Astrocyte (in vitro differentiated cells and primary cell): ENCODE measurements at regions not wholly inside any gene's neighbourhood (a gene's known extent, or its start where the extent isn't known, plus 50 kb on each side); places are given as distances from the start of the nearest gene placed in this dataset.

ENCODE experiments used
- DNase-seq: peaks from one replicate; pipeline ENCODE4 v3.0.0-alpha.2; 2010; ENCODE audit warnings: low read depth
- FAIRE-seq: peaks from 2 replicates; lab custom pipeline; 2011; peaks lifted over from hg19 to GRCh38; lab: Jason Lieb, UNC
- H2AFZ ChIP-seq: 2 replicates; pipeline ENCODE4 v1.6.0; 2012; ENCODE audit warnings: low read depth, low read length, inconsistent platforms
- H3K27ac ChIP-seq: 2 replicates; pipeline ENCODE4 v1.5.1; 2011; ENCODE audit warnings: low read depth, low read length, inconsistent platforms
- H3K27me3 ChIP-seq: 2 replicates; pipeline ENCODE4 v1.6.0; 2011; ENCODE audit warnings: low read length, inconsistent platforms; ENCODE audit not compliant: insufficient read depth
- H3K36me3 ChIP-seq: 2 replicates; pipeline ENCODE4 v1.5.1; 2011; ENCODE audit warnings: low read length, inconsistent platforms; ENCODE audit not compliant: insufficient read depth
- H3K4me1 ChIP-seq: 2 replicates; pipeline ENCODE4 v1.5.1; 2011; ENCODE audit warnings: low read length, inconsistent platforms; ENCODE audit not compliant: insufficient read depth
- H3K4me2 ChIP-seq: 2 replicates; pipeline ENCODE4 v1.6.0; 2012; ENCODE audit warnings: low read length, inconsistent platforms
- H3K4me3 ChIP-seq: 2 replicates; pipeline ENCODE4 v1.5.1; 2011; ENCODE audit warnings: low read depth, mild to moderate bottlenecking, low read length, inconsistent platforms; ENCODE audit not compliant: insufficient read depth
- H3K79me2 ChIP-seq: 2 replicates; pipeline ENCODE4 v1.6.0; 2012; ENCODE audit warnings: mild to moderate bottlenecking, low read length, inconsistent platforms; ENCODE audit not compliant: insufficient read depth
- H3K9ac ChIP-seq: 2 replicates; pipeline ENCODE4 v1.6.0; 2012; ENCODE audit warnings: mild to moderate bottlenecking, low read length, inconsistent platforms
- H3K9me3 ChIP-seq: 2 replicates; pipeline ENCODE4 v1.5.1; 2012; ENCODE audit warnings: low read depth, mild to moderate bottlenecking, low read length, inconsistent platforms; ENCODE audit not compliant: insufficient read depth
- H4K20me1 ChIP-seq: 2 replicates; pipeline ENCODE4 v1.6.0; 2012; ENCODE audit warnings: low read length, inconsistent platforms; ENCODE audit not compliant: insufficient read depth
- H3K27ac Mint-ChIP-seq: one replicate; pipeline ENCODE4 v1.8.0; 2021; ENCODE audit warnings: mild to moderate bottlenecking, mixed read lengths; ENCODE audit not compliant: unreplicated experiment
- H3K27me3 Mint-ChIP-seq: one replicate; pipeline ENCODE4 v1.8.0; 2021; ENCODE audit warnings: low read depth, mixed read lengths; ENCODE audit not compliant: unreplicated experiment
- H3K36me3 Mint-ChIP-seq: one replicate; pipeline ENCODE4 v1.8.0; 2021; ENCODE audit warnings: low read depth, mixed read lengths; ENCODE audit not compliant: unreplicated experiment
- H3K4me1 Mint-ChIP-seq: one replicate; pipeline ENCODE4 v1.8.0; 2021; ENCODE audit warnings: low read depth, mixed read lengths; ENCODE audit not compliant: unreplicated experiment
- H3K4me3 Mint-ChIP-seq: one replicate; pipeline ENCODE4 v1.8.0; 2021; ENCODE audit warnings: mild to moderate bottlenecking, moderate library complexity, mixed read lengths; ENCODE audit not compliant: unreplicated experiment
- H3K9me3 Mint-ChIP-seq: one replicate; pipeline ENCODE4 v1.8.0; 2021; ENCODE audit warnings: mild to moderate bottlenecking, mixed read lengths; ENCODE audit not compliant: unreplicated experiment
- EZH2 ChIP-seq: IDR thresholded peaks from 2 replicates; pipeline ENCODE4 v1.6.1; 2012; ENCODE audit warnings: mild to moderate bottlenecking, low read length, inconsistent platforms; ENCODE audit not compliant: insufficient read depth
- TF ChIP-seq, protein P1 (sequence below): IDR thresholded peaks from 2 replicates; pipeline ENCODE4 v1.5.1; 2011; ENCODE audit warnings: low read depth, mild to moderate bottlenecking, inconsistent platforms, low read length, moderate library complexity; ENCODE audit not compliant: insufficient read depth

GRCh38 chr21:35473496-35473895 is 424.4 kb upstream of the RUNX1 start:
- no peaks in the 10 kb centered on the region for H3K9me3 Mint-ChIP-seq

DNA sequence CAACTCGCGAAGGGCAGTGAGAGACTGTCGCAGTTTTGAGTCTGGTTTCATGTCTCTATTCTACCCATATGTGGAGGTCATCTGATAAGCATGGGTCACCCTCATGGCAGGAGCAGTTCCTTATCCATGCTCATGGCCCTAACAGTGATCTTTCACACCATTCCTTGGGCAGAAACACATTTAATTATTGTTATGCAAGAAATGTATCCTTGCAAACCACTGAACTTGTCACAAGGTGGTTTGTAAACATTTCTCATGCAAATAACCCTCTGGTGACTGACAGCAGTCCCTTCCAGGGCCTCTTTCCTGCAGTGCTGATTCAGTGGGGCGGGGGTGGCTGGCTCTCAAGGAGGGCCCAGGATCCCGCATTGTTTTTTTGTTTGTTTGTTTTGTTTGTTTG is 421.4 kb upstream of the RUNX1 start:
- Mint-ChIP-seq H3K36me3 (peaks cover 3% of the 10 kb centered on the region), H3K4me1 (peaks cover 32% of the 10 kb centered on the region), H3K27ac (no peak overlapping the region), H3K4me3 (no peak overlapping the region), H3K27me3 (no peaks in the 10 kb centered on the region), H3K9me3 (peaks cover 3% of the 10 kb centered on the region)
- H4K20me1 ChIP-seq: no peaks in the 10 kb centered on the region
- FAIRE-seq: no peak
- H3K9ac ChIP-seq: no peak overlapping the region
- DNase-seq: no peak
- no peaks in the 10 kb centered on the region for H3K9me3 ChIP-seq
- no peaks in the 10 kb centered on the region for H3K36me3 ChIP-seq
- no peak overlapping the region for H3K4me3 ChIP-seq
- no peak overlapping the region for H3K4me2 ChIP-seq
- no peaks in the 10 kb centered on the region for H3K27me3 ChIP-seq
- peaks cover 2% of the 10 kb centered on the region for H3K4me1 ChIP-seq
- no peak for TF ChIP-seq EZH2
- no peaks in the 10 kb centered on the region for H3K79me2 ChIP-seq
- H2AFZ ChIP-seq: no peak overlapping the region
- no peak overlapping the region for H3K27ac ChIP-seq

More at GRCh38 chr21:35473496-35473895, 424.4 kb upstream of the RUNX1 start:
- Mint-ChIP-seq H3K4me3 (no peak overlapping the region), H3K27me3 (no peaks in the 10 kb centered on the region), H3K27ac (no peak overlapping the region), H3K4me1 (peaks cover 44% of the 10 kb centered on the region), H3K36me3 (no peaks in the 10 kb centered on the region)
- Histone ChIP-seq H3K36me3 (no peaks in the 10 kb centered on the region), H3K4me2 (no peak overlapping the region), H3K27ac (no peak overlapping the region), H3K4me3 (no peak overlapping the region), H4K20me1 (no peaks in the 10 kb centered on the region), H3K9ac (no peak overlapping the region), H2AFZ (no peak overlapping the region), H3K9me3 (no peaks in the 10 kb centered on the region), H3K27me3 (no peaks in the 10 kb centered on the region), H3K4me1 (peaks cover 14% of the 10 kb centered on the region), H3K79me2 (no peaks in the 10 kb centered on the region)
- no peak for DNase-seq
- TF ChIP-seq EZH2: no peak
- TF ChIP-seq, protein P1, sequence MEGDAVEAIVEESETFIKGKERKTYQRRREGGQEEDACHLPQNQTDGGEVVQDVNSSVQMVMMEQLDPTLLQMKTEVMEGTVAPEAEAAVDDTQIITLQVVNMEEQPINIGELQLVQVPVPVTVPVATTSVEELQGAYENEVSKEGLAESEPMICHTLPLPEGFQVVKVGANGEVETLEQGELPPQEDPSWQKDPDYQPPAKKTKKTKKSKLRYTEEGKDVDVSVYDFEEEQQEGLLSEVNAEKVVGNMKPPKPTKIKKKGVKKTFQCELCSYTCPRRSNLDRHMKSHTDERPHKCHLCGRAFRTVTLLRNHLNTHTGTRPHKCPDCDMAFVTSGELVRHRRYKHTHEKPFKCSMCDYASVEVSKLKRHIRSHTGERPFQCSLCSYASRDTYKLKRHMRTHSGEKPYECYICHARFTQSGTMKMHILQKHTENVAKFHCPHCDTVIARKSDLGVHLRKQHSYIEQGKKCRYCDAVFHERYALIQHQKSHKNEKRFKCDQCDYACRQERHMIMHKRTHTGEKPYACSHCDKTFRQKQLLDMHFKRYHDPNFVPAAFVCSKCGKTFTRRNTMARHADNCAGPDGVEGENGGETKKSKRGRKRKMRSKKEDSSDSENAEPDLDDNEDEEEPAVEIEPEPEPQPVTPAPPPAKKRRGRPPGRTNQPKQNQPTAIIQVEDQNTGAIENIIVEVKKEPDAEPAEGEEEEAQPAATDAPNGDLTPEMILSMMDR: no peak
- no peak for FAIRE-seq

- FAIRE-seq (peak; percentile 23), DNase-seq (peak; percentile 80)
- H3K27me3 Mint-ChIP-seq: no peaks in the 10 kb centered on the region
Observed at GRCh38 chr21:35469498-35469897, 420.4 kb upstream of the RUNX1 start.

More at GRCh38 chr21:35469498-35469897, 420.4 kb upstream of the RUNX1 start:
- Histone ChIP-seq H3K27me3 (no peaks in the 10 kb centered on the region), H3K79me2 (no peaks in the 10 kb centered on the region), H3K9ac (no peak overlapping the region), H2AFZ (no peak overlapping the region), H3K36me3 (no peaks in the 10 kb centered on the region), H3K9me3 (no peaks in the 10 kb centered on the region), H3K4me3 (no peak overlapping the region), H4K20me1 (no peaks in the 10 kb centered on the region), H3K27ac (no peak overlapping the region), H3K4me2 (no peak overlapping the region), H3K4me1 (peaks cover 2% of the 10 kb centered on the region)
- Mint-ChIP-seq H3K4me3 (no peak overlapping the region), H3K9me3 (peaks cover 3% of the 10 kb centered on the region), H3K36me3 (peaks cover 3% of the 10 kb centered on the region), H3K27ac (peak overlapping the region; percentile 34), H3K4me1 (peaks cover 30% of the 10 kb centered on the region)
- TF ChIP-seq, protein P1: no peak
- no peak for TF ChIP-seq EZH2
